ENCODE measurements at regions not wholly inside any gene's neighbourhood (a gene's known extent, or its start where the extent isn't known, plus 50 kb on each side); places are given as distances from the start of the nearest gene placed in this dataset.

GRCh38 chr3:102200560-102200959, 234.3 kb upstream of the ZPLD1 start:
- TF ChIP-seq CTCF (conservative IDR thresholded peaks at IDR 0.05; ENCODE audit: low read depth): no peak
- ChIA-PET CTCF (interaction anchor here (0.7 kb wide), 1 partner anchor 375 kb away, joined by 3 read pairs; no protein-coding TSS in a partner anchor), POLR2A (ENCODE audit: low non-redundant PET) (no interaction called here)
- DNase-seq (ENCODE audit: low spot score): no peak
- H3K27ac ChIP-seq: no peak overlapping the region

GRCh38 chr3:102205647-102206046, 229.2 kb upstream of the ZPLD1 start:
- CTCF ChIA-PET: no interaction called here
- DNase-seq (ENCODE audit: low spot score): no peak
- POLR2A ChIA-PET (ENCODE audit: low non-redundant PET): no interaction called here
- no peak overlapping the region for H3K27ac ChIP-seq
- TF ChIP-seq CTCF (conservative IDR thresholded peaks at IDR 0.05; ENCODE audit: low read depth): no peak

DNA sequence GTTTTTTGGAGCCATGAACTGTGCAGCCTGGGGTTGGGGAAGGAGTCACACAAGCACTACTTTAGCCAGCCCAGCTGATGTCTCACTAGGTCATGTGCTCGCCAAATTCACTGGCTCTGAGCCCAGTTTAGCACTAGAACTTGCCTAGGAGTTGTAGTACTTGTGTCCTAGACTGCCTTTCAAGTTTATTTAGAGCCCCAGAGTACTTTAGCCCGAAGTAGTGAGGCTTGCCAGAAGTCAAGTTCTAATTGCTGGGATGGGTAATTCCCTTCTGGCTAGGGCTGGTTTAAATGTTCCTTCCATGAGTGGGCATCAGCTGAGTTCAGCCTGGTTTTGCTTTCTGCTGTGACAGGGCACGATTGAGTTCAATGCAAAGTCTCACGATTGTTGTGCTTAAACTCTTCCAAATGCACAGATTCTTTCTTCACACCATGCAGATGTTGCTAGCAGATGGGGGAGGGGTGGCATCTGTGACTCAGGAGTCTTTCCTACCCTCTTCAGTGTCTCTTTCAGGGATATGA, 228.2 kb upstream of the ZPLD1 start:
- CTCF ChIA-PET: interaction anchor here (0.6 kb wide), 1 partner anchor 390 kb away, joined by 3 read pairs; no protein-coding TSS in a partner anchor
- no peak for TF ChIP-seq CTCF (conservative IDR thresholded peaks at IDR 0.05; ENCODE audit: low read depth)
- POLR2A ChIA-PET (ENCODE audit: low non-redundant PET): no interaction called here
- peak overlapping the region; percentile 22; the same call in 1 of the 2 replicates for H3K27ac ChIP-seq
- DNase-seq (ENCODE audit: low spot score): no peak

GRCh38 chr3:102207151-102207571, 227.7 kb upstream of the ZPLD1 start:
- H3K27ac ChIP-seq: no peak overlapping the region
- TF ChIP-seq CTCF (conservative IDR thresholded peaks at IDR 0.05; ENCODE audit: low read depth): no peak
- no peak for DNase-seq (ENCODE audit: low spot score)
- POLR2A ChIA-PET (ENCODE audit: low non-redundant PET): no interaction called here
- CTCF ChIA-PET: interaction anchor here (0.6 kb wide), 1 partner anchor 389 kb away, joined by 3 read pairs; no protein-coding TSS in a partner anchor

GRCh38 chr3:102215166-102215565, 219.6 kb upstream of the ZPLD1 start:
- no peak for TF ChIP-seq CTCF (conservative IDR thresholded peaks at IDR 0.05; ENCODE audit: low read depth)
- ChIA-PET CTCF (no interaction called here), POLR2A (ENCODE audit: low non-redundant PET) (no interaction called here)
- H3K27ac ChIP-seq: no peak overlapping the region
- DNase-seq (ENCODE audit: low spot score): no peak

DNA sequence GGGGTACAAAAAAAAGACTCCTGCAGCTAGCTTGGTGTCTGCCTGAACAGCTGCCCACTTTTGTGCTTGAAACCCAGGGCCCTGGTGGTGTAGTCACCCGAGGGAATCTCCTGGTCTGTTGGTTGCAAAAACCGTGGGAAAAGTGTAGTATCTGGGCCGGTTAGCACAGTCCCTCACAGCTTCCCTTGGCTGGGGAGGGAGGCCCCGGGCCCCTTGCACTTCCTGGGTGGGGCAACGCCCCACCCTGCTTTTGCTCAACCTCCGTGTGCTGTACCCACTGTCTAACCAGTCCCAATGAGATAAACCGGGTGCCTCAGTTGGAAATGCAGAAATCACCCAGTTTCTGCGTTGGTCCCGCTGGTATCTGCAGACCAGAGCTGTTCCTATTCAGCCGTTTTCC, 211.7 kb upstream of the ZPLD1 start:
- no peak overlapping the region for H3K27ac ChIP-seq
- no peak for TF ChIP-seq CTCF (conservative IDR thresholded peaks at IDR 0.05; ENCODE audit: low read depth)
- CTCF ChIA-PET: interaction anchor here (0.6 to 2.3 kb wide), 2 partner anchors 400 to 420 kb away, joined by 4 to 6 read pairs; no protein-coding TSS in a partner anchor
- POLR2A ChIA-PET (ENCODE audit: low non-redundant PET): no interaction called here
- DNase-seq (ENCODE audit: low spot score): no peak
